Activated CD8-positive, alpha-beta memory T cell treated with anti-CD3 and anti-CD28 coated beads, Interleukin-2, amount 50 U/mL, for 48 hours (primary cell): ENCODE measurements at regions not wholly inside any gene's neighbourhood (a gene's known extent, or its start where the extent isn't known, plus 50 kb on each side); places are given as distances from the start of the nearest gene placed in this dataset.

Source experiments
- DNase-seq: peaks from one replicate; pipeline ENCODE4 v3.0.0-alpha.2; 2020

GRCh38 chr14:104344818-104345620 is 206.6 kb downstream of the KIF26A start:
- no peak for DNase-seq

- no peak for DNase-seq
Observed at GRCh38 chr14:104345621-104346462, 207.5 kb downstream of the KIF26A start.

- DNase-seq = no peak
Observed at GRCh38 chr14:104346608-104347007, 208.2 kb downstream of the KIF26A start.

DNA sequence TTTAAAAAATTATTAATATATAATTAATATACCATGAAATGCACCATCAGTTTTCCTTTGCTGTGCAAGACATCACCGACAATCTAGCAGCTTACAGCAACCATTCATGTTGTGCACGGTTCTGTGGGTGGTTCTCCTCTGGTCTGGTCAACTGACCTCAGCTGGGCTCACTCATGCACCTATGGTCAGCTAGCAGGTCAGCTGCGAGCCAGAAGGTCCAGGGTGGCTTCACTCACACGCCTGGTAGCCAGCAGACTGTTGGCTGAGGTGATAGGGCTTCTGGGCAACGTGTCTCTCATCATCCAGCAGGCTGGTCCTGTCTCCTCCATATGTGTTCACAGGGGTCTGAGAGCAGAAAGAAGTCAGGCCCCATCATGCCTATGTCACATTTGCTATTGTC is 210.4 kb downstream of the KIF26A start:
- no peak for DNase-seq

- DNase-seq = no peak
Observed at GRCh38 chr14:104349950-104350349, 211.6 kb downstream of the KIF26A start.

DNA sequence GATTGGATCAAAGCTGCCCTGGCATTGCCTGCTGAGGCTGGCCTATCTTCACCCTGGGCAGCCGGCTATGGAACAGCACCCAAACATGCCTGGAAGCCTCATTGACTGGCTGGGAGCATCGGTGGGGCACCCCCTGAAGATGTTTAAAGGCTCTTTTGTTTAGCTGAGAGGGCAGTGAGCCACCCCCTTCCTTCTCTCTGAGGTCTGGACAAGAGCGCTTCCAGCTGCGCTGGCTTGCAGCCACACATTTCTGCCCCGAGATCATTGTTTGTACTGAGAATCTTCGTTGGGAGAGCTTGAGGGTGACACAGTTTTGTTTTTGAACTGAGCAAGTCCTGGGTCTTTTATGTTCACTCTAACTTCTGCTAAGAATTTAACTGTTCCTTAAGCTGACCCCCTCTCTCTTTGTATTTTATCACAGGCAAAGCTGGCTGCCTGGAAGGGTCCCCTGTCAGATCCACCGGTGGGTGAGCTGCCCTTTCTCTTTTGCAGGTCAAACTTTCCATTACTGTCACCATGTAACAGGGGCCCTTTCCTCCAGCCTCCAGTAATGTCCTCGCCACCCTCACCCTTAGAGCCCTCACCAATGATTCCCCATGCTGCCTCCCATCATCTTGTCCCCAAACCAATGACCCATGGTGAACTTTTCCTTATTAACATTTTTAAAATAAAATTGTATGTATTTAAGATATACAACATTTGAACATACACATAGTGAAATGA is 212.2 kb downstream of the KIF26A start:
- DNase-seq = no peak

DNA sequence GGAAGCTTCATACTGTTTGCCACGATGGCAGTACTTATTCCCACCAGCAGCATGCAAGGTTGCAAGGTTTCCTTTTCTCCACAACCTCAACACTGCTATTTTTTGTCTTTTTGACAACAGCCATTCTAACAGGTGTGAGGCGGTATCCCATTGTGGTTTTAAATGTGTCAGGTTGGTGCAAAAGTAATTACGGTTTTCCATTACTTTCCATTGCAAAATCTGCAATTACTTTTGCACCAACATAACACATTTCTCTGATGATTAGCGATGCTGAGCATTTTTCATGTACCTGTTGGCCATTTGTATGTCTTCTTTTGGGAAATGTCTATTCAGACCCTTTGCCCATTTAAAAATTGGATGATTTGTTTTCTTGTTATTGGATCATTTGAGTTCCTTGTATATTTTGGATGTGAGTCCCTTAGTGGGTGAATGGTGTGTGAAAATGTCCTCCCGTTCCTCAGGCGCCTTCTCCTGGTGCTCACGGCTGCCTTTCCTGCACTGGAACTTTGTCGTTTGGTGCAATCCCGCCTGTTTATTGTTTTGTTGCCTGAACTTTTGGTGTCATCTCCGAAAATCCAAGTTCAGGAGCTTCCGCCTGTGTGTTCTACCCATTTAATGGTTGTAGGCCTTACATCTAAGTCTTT is 213.6 kb downstream of the KIF26A start:
- DNase-seq = no peak

- no peak for DNase-seq
Observed at GRCh38 chr14:104352493-104353220, 214.3 kb downstream of the KIF26A start.

DNA sequence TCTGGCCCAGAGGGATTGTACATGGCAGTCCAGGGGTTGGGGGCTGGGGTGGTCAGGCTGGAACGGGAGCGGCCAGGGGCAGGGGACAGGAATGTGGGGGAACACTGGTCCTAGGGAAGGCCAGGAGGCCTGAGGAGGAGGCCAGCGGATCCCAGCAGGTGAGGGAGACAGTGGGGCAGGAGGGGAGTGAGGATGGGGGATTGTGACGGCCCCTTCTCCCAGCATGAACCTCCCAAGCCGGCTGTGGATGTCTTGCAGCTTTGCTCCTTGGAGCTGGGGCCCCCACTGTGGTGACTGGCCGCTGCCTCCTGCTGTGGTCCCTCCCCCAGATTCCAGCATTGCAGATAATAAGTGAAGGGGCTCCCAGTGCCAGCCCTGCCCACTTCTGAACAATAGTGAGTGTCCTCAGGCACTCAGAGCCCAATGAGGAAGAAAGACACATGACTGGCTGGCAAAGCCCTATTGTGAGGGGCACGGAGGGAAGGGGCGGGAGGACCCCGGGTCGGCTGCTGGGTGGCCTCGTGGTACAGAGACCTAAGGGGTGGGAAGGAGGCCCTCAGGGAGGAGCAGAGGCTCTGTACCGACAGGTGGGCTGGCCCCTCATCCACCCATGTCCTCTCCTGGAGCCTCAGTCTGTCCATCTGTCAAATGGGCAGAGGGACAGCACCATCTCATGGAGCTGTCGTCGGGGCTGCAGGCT is 215.0 kb downstream of the KIF26A start:
- DNase-seq = no peak

DNA sequence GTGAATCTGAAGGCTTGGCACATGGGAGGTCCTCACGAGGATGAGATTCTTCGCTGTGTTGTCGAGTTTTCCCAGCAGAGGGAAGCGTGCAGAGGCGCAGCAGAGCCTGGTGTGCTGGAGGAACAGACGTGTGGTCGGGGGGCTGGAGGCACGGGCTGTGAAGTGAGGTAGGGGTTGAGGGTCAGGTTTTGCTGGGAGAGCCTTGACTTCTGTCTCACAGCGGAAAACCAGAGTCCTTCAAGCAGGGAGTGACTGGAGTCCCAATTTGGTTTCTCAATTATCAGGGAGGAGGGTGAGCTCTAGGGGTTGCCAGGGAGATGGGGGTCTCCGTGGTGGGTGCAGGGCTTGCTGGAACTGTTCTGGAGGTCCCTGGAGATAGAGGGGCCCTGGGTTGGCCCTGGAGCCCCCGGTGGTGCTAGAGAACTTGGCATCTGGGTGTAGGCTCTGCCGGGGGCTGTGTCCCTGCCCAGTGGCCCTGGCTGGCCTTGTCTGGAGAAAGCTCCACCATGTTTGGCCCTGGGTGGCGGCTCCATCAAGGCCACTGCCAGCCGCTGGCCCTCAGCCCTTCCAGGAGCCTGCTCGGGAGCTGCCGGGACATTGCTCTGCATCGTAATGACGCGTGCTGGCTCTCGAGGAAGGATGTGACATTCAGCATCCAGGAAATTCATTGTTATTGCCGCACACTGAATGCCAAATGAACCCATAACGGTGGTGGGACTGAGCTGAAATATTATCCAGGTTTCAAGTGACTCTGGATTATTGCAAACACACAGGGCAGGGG is 215.7 kb downstream of the KIF26A start:
- peak; percentile 38 for DNase-seq

GRCh38 chr14:104355101-104356019 is 217.0 kb downstream of the KIF26A start:
- no peak for DNase-seq

DNA sequence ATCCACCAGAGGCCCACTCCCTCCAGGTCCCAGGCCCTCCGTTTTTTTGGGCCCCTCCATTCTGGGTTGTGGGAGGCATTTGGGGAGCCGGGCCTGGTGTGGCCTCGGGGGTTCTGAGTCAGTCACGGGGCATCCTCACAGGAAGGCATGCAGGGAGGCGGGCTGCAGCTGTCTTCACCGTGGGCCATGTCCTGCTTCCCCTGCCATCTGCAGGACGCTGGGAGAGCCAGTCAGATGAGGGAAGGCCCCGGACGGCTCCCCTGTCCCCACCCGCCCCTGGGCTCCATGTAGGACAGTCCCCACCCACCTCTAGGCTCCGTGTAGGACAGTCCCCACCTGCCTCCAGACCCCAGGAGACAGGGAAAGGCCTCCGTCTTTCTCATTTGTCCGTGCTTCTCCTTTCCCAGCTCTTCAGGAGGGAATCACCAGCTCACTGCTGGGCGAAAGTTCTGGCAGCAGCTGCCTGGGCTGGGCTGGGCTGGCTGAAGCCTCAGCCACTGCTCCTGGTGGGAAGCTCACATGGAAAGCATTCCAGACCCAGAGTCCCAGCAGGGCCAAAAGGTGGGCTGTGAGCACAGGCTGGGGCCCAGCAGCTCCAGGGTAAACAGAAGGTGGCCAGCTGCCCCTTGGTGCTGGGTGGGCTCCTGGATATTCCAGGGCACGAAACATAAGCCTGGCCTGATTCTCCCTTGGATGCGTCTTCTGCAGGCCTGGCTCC is 217.8 kb downstream of the KIF26A start:
- no peak for DNase-seq

DNA sequence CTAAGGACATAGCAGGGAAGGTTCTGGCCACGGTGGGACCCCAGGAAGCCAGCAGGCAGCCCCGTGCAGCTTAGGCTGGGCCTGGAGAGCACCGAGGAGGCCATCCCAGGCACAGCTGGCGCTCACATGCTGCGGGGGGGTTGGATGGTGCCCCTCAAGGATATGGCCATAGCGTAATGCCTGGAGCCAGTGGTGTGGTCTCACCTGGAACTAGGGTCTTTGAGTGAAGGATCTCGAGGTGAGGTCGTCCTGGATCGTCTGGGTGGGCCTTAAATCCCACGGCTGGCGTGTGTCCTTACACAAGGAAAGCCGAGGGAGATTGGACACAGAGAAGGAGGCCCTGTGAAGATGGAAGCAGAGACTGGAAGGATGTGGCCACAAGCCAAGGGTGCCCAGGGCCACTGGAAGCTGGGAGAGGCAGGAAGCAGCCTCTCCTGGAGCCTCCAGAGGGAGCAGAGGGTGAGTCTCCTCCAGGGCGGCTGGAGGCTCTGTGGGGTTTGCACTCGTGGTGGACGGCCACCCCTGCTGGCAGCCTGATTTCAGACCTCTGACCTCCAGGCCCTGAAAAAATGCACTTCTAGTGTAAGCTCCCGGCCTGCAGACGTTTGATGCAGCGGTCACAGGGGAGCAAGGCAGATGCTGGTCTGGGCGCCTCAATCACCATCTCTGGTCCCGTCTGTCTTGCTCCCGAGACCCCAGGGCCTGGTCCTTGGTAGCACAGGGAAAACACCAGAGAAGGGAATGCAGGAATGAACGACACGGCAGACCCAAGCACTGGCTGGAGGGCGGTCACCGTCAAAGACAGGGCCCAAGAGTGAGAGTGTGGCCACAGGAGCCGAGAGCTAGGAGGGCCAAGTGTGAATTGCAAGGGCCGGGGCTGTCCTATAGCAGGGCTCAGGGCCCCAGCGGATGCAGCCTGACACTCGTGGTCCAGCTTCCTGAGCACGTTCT is 218.6 kb downstream of the KIF26A start:
- DNase-seq = no peak

GRCh38 chr14:104357689-104358527 is 219.5 kb downstream of the KIF26A start:
- DNase-seq = no peak

DNA sequence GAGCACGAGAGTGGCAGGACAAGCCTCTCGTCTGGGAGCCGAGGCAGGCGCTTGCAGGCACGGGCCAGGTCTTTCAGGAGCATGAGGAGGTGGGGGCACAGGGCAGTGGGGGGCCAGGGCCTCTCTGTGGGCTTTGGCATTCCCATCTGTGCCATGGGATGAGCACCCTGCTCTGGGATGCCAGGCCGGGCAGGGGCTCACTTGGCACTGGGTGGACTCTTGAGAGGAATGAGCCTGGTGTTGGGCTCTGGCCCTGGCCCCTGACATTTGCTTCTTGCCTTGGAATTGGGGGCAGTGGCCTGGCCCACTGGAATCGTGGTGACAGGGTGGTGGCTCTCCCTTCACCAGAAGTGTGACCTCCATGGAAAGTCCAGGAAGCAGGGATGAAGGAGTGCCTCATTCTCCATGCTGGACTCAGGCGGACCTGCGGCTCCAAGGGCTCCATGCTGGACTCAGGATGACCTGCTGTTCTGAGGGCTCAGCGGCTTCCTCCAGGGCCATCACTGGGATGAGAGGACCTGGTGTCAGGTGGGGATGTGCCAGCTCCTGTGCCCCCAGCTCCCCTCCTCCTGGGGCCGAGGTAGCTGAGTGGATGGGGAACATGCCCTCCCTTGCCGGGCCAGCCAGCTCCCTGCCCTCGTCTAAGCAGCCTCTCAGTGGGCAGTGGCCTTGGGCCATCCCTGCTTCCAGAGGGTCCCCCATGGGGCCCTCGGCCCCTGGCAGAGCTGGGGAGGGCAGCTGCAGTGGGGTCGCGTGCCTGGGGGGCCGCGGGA is 220.3 kb downstream of the KIF26A start:
- DNase-seq = no peak
